ENCODE measurements at regions not wholly inside any gene's neighbourhood (a gene's known extent, or its start where the extent isn't known, plus 50 kb on each side); places are given as distances from the start of the nearest gene placed in this dataset.

DNA sequence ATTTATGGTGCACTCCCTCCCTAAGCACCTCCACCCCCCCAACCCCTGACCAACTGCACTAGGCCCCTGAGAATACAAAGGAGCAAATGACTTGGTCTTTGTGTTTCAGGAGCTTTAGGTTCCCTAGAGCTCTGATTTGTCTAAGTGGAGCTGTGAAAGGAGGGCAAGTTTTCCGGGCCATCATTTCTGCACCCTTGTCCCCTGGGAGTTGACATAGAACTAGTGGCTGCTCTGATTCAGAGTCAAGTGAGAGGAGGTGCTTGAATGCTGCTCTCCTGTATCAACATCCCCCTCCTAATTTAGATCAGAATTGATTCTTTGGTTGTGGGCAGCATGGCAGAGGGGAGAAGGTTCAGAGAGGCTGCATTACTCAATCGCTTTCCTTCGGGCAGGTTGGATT is 391.6 kb downstream of the KCNRG start:
- TF ChIP-seq PPARA (CRISPR knock-in tag; IDR thresholded peaks at IDR 0.05; ENCODE audit: borderline replicate concordance) (no peak), ESRRG (CRISPR knock-in tag; IDR thresholded peaks at IDR 0.05) (no peak), CSDC2 (CRISPR knock-in tag; IDR thresholded peaks at IDR 0.05) (no peak), TOX (CRISPR knock-in tag; IDR thresholded peaks at IDR 0.05; ENCODE audit: borderline replicate concordance) (no peak), ARNTL (CRISPR knock-in tag; IDR thresholded peaks at IDR 0.05; ENCODE audit: borderline replicate concordance, low read depth) (no peak), ZFP3 (CRISPR knock-in tag; IDR thresholded peaks at IDR 0.05) (no peak), ZNF565 (CRISPR knock-in tag; conservative IDR thresholded peaks at IDR 0.05; ENCODE audit: low read depth) (no peak), RARB (CRISPR knock-in tag; IDR thresholded peaks at IDR 0.05) (no peak), TCF4 (CRISPR knock-in tag; IDR thresholded peaks at IDR 0.05; ENCODE audit: borderline replicate concordance) (no peak)
- TF ChIP-seq, protein P1, sequence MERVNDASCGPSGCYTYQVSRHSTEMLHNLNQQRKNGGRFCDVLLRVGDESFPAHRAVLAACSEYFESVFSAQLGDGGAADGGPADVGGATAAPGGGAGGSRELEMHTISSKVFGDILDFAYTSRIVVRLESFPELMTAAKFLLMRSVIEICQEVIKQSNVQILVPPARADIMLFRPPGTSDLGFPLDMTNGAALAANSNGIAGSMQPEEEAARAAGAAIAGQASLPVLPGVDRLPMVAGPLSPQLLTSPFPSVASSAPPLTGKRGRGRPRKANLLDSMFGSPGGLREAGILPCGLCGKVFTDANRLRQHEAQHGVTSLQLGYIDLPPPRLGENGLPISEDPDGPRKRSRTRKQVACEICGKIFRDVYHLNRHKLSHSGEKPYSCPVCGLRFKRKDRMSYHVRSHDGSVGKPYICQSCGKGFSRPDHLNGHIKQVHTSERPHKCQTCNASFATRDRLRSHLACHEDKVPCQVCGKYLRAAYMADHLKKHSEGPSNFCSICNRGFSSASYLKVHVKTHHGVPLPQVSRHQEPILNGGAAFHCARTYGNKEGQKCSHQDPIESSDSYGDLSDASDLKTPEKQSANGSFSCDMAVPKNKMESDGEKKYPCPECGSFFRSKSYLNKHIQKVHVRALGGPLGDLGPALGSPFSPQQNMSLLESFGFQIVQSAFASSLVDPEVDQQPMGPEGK (CRISPR knock-in tag; IDR thresholded peaks at IDR 0.05; ENCODE audit: borderline replicate concordance), result no peak
- TF ChIP-seq, protein P2, sequence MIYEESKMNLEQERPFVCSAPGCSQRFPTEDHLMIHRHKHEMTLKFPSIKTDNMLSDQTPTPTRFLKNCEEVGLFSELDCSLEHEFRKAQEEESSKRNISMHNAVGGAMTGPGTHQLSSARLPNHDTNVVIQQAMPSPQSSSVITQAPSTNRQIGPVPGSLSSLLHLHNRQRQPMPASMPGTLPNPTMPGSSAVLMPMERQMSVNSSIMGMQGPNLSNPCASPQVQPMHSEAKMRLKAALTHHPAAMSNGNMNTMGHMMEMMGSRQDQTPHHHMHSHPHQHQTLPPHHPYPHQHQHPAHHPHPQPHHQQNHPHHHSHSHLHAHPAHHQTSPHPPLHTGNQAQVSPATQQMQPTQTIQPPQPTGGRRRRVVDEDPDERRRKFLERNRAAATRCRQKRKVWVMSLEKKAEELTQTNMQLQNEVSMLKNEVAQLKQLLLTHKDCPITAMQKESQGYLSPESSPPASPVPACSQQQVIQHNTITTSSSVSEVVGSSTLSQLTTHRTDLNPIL (CRISPR knock-in tag; IDR thresholded peaks at IDR 0.05; ENCODE audit: low read depth), result no peak

Data from SK-N-SH treated with all-trans-retinoic acid at 6 μM for 48 hours (cell line).